ENCODE measurements at regions not wholly inside any gene's neighbourhood (a gene's known extent, or its start where the extent isn't known, plus 50 kb on each side); places are given as distances from the start of the nearest gene placed in this dataset.

GRCh38 chr6:110043366-110043994, 65.4 kb downstream of the GPR6 start:
- H3K4me3 ChIP-seq = no peak overlapping the region
- DNase-seq (ENCODE audit: low spot score in 2 of 2) = no peak
- no peaks in the 10 kb centered on the region for H3K27me3 ChIP-seq (ENCODE audit: low read depth)
- in situ Hi-C loops (cut with MboI; ENCODE audit: low sequenced_read_pairs) = loop anchor here (10.0 kb wide), 2 partner anchors 339 to 519 kb away; no protein-coding TSS in a partner anchor
- H3K4me1 ChIP-seq = no peaks in the 10 kb centered on the region; the same call in 1 of the 2 replicates
- H3K36me3 ChIP-seq (replicated peaks) = no peaks in the 10 kb centered on the region
- no peaks in the 10 kb centered on the region; the same call in 1 of the 2 replicates for H3K9me3 ChIP-seq

- Histone ChIP-seq H3K4me3 (no peak overlapping the region), H3K36me3 (replicated peaks) (no peaks in the 10 kb centered on the region), H3K9me3 (no peaks in the 10 kb centered on the region; the same call in 1 of the 2 replicates), H3K27me3 (ENCODE audit: low read depth) (no peaks in the 10 kb centered on the region; the same call in 1 of the 2 replicates), H3K4me1 (no peaks in the 10 kb centered on the region; the same call in 1 of the 2 replicates)
- in situ Hi-C loops (cut with MboI; ENCODE audit: low sequenced_read_pairs) = loop anchor here (10.0 kb wide), 2 partner anchors 339 to 519 kb away; no protein-coding TSS in a partner anchor
- DNase-seq (ENCODE audit: low spot score in 2 of 2) = no peak
These were observed 66.0 kb downstream of the GPR6 start for GRCh38 chr6:110044096-110044495.

- Histone ChIP-seq H3K4me3 (no peak overlapping the region), H3K27me3 (ENCODE audit: low read depth) (no peaks in the 10 kb centered on the region; the same call in 1 of the 2 replicates), H3K9me3 (no peaks in the 10 kb centered on the region; the same call in 1 of the 2 replicates), H3K4me1 (no peaks in the 10 kb centered on the region; the same call in 1 of the 2 replicates), H3K36me3 (replicated peaks) (no peaks in the 10 kb centered on the region)
- in situ Hi-C loops (cut with MboI; ENCODE audit: low sequenced_read_pairs) = loop anchor here (10.0 kb wide), 2 partner anchors 340 to 520 kb away; no protein-coding TSS in a partner anchor
- no peak for DNase-seq (ENCODE audit: low spot score in 2 of 2)
These were observed 66.5 kb downstream of the GPR6 start for GRCh38 chr6:110044622-110045021.

GRCh38 chr6:110048221-110048875, 70.2 kb downstream of the GPR6 start:
- in situ Hi-C loops (cut with MboI; ENCODE audit: low sequenced_read_pairs) = loop anchor here (10.0 kb wide), 2 partner anchors 344 to 524 kb away; no protein-coding TSS in a partner anchor
- no peaks in the 10 kb centered on the region for H3K36me3 ChIP-seq (replicated peaks)
- no peaks in the 10 kb centered on the region for H3K4me1 ChIP-seq
- H3K4me3 ChIP-seq = no peak overlapping the region
- DNase-seq (ENCODE audit: low spot score in 2 of 2) = no peak
- H3K9me3 ChIP-seq = no peaks in the 10 kb centered on the region; the same call in 1 of the 2 replicates
- H3K27me3 ChIP-seq (ENCODE audit: low read depth) = peaks cover 3% of the 10 kb centered on the region; the same call in 1 of the 2 replicates

GRCh38 chr6:110049696-110050439, 71.8 kb downstream of the GPR6 start:
- H3K9me3 ChIP-seq = no peaks in the 10 kb centered on the region; the same call in 1 of the 2 replicates
- in situ Hi-C loops (cut with MboI; ENCODE audit: low sequenced_read_pairs) = loop anchor here (10.0 to 25.0 kb wide), 3 partner anchors 337 to 525 kb away; no protein-coding TSS in a partner anchor

More at GRCh38 chr6:110049696-110050439, 71.8 kb downstream of the GPR6 start:
- Histone ChIP-seq H3K4me1 (no peaks in the 10 kb centered on the region), H3K27me3 (ENCODE audit: low read depth) (peaks cover 3% of the 10 kb centered on the region; the same call in 1 of the 2 replicates), H3K36me3 (replicated peaks) (no peaks in the 10 kb centered on the region), H3K4me3 (no peak overlapping the region)
- DNase-seq (ENCODE audit: low spot score in 2 of 2) = no peak

Data from HAP-1 (cell line).